ENCODE measurements at regions not wholly inside any gene's neighbourhood (a gene's known extent, or its start where the extent isn't known, plus 50 kb on each side); places are given as distances from the start of the nearest gene placed in this dataset.
"Not testable (repeated sequence)": the region's sequence is repeated elsewhere in the genome, so short reads cannot be mapped to it uniquely, and the experiment has no call there.

DNA sequence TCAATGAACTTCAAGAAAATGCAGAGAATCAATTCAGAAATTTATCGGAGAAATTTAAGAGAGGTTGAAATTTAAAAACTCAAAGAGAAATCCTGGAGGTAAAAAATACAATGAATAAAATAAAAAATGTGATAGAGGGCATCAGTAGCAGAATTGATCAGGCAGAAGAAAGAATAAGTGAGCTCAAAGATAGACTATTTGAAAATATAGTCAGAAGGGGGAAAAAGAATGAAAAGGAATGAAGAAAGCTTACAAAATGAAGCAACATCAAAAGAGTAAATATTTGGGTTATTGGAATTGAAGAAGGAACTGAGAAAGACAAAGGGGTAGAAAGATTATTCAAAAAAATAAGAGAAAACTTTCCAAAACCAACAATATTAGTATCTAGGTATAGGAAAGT is 291.4 kb downstream of the SH2D4B start:
- no peak for DNase-seq (ENCODE audit: low read depth, low spot score)

DNA sequence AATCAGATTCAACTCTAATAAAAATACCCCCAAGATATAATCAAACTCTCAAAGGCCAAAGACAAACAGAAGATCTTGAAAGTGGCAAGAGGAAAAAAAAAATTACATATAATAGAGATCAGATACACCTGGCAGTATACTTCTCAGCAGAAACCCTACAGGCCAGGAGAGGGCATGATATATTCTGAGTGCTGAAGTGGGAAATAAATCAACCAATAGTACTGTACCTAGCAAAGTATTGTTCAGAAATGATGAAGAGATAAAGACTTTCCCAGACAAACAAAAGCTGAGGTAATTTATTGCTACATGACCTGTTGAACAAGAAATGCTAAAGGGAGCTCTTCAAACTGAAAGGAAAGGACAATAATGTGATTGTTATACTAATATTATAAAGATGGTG is 291.9 kb downstream of the SH2D4B start:
- no peak for DNase-seq (ENCODE audit: low read depth, low spot score)
- H3K4me3 ChIP-seq (ENCODE audit: low read length): no peak overlapping the region

More for the DNA sequence above, 291.4 kb downstream of the SH2D4B start:
- no peak overlapping the region for H3K4me3 ChIP-seq (ENCODE audit: low read length)

- not testable (repeated sequence) for DNase-seq (ENCODE audit: low read depth, low spot score); H3K4me3 ChIP-seq (ENCODE audit: low read length)
Observed at GRCh38 chr10:80832693-80833092, 295.0 kb downstream of the SH2D4B start.

DNA sequence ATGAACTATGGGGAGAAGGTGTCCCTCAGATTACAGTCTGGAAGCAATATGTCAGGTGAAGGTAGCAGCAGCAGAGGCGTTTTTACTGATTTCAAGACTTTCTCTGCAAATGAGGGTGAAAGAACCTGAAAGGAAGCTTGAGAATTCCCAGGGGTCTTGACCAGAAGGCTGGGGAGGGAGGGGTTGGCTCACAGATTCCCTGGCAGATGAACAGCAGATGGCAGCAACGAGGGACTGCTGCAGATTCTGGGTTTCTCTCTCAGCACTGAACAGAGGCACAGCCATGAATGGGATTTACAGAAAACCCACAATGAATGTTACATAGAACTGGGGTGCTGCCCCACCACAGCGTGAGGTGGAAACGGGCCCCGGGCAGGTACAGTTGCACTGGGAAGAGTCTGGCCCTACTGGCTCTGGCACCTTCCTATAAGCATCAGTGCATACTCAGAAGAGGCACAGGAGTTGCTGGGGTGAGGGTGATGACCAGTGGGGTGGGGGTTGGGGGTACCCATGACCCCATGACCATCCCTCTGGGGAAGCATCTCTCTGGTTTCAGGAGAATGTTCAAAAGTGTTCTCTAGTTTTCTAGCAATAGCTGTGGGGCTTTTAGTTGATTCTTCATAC is 317.8 kb downstream of the SH2D4B start:
- H3K4me3 ChIP-seq (ENCODE audit: low read length): no peak overlapping the region
- peak; percentile 1 for DNase-seq (ENCODE audit: low read depth, low spot score)

DNA sequence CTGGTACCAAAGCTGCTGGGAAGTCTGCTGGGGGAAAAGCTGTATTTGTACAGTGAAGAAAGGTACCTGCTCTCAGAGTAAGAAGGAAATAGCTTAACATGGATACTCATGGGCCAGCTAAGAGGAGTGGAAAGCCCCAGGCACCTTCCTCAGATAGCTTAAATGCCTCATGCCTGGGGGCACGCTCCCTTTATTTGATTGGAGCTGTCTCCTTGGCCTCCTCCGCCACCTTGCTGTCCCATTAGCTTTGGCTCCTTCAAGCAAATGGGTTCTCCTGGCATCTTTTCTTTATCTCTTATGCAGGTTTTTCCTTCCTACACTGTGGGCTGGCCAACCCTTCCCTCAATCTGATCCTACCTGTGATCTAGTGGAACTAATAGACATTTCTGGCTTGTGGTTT is 318.5 kb downstream of the SH2D4B start:
- DNase-seq (ENCODE audit: low read depth, low spot score): no peak
- no peak overlapping the region for H3K4me3 ChIP-seq (ENCODE audit: low read length)

- DNase-seq (ENCODE audit: low read depth, low spot score); H3K4me3 ChIP-seq (ENCODE audit: low read length): not testable (repeated sequence)
Observed at GRCh38 chr10:80859279-80859678, 321.6 kb downstream of the SH2D4B start.

GRCh38 chr10:80860719-80861118 is 323.0 kb downstream of the SH2D4B start:
- no peak overlapping the region for H3K4me3 ChIP-seq (ENCODE audit: low read length)
- no peak for DNase-seq (ENCODE audit: low read depth, low spot score)

DNA sequence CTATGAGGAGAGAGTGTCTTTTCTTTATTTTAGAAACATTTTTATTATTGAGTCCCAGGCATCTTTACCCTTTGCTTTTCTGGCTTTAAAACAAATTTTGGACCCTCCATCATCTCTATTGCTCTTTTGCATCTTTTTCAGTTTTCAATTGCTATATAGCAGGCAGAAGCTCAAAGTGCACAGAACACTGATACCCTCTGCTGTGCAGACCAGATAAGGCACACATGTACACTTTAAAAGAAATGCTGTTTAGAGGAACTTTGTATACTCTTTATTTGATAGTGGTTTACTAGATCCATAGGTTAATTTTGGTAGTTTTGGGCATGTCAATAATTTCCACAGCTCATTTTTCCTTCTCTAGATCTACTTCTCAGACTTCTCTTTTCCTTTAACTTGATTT is 324.2 kb downstream of the SH2D4B start:
- DNase-seq (ENCODE audit: low read depth, low spot score): peak; percentile 3
- no peak overlapping the region for H3K4me3 ChIP-seq (ENCODE audit: low read length)

DNA sequence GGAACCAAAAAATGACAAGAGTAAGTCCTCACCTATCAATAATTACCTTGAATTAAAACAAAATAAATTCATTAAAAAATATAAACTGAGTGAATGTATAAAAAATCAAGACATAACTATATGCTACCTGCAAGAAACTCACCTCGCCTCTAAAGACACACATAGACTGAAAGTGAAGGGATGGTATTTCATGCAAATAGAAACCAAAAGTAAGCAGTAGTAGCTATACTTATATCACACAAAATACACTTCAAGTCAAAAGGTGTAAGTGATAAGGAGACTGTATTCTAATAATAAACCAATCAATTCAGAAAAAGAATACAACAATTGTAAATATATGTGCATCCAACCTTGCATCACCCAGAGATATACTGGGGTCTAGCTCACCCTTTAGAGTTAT is 332.6 kb downstream of the SH2D4B start:
- no peak overlapping the region for H3K4me3 ChIP-seq (ENCODE audit: low read length)
- no peak for DNase-seq (ENCODE audit: low read depth, low spot score)

GRCh38 chr10:80871083-80871482 is 333.4 kb downstream of the SH2D4B start:
- no peak overlapping the region for H3K4me3 ChIP-seq (ENCODE audit: low read length)
- no peak for DNase-seq (ENCODE audit: low read depth, low spot score)

GRCh38 chr10:80878330-80878729 is 340.6 kb downstream of the SH2D4B start:
- DNase-seq (ENCODE audit: low read depth, low spot score): no peak
- H3K4me3 ChIP-seq (ENCODE audit: low read length): no peak overlapping the region

DNA sequence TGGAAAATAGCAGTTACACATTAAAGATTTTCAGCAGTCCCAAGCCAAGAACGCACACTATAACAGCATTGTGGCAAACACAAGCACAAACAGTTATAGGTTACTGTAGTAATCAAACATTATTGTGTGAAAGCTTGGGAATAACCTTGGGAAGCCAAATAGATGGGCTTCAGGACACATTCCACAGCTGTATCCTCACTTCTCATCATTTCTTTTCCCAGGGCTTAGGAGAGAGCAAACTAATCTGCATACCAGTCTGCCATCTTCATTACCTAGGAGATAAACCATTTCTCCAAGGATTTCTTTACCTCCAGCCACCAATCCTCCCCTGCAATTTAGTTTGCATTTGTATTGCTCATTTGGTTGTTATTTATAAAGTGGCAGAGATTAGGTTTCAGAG is 352.4 kb downstream of the SH2D4B start:
- H3K4me3 ChIP-seq (ENCODE audit: low read length): no peak overlapping the region
- DNase-seq (ENCODE audit: low read depth, low spot score): no peak

- DNase-seq (ENCODE audit: low read depth, low spot score): no peak
- no peak overlapping the region for H3K4me3 ChIP-seq (ENCODE audit: low read length)
Observed at GRCh38 chr10:80893256-80893655, 355.6 kb downstream of the SH2D4B start.

GRCh38 chr10:80894311-80894791 is 356.6 kb downstream of the SH2D4B start:
- DNase-seq (ENCODE audit: low read depth, low spot score): peak; percentile 6
- H3K4me3 ChIP-seq (ENCODE audit: low read length): no peak overlapping the region

- DNase-seq (ENCODE audit: low read depth, low spot score): no peak
- H3K4me3 ChIP-seq (ENCODE audit: low read length): no peak overlapping the region
Observed at GRCh38 chr10:80894797-80895467, 357.2 kb downstream of the SH2D4B start.

- no peak for DNase-seq (ENCODE audit: low read depth, low spot score)
- no peak overlapping the region for H3K4me3 ChIP-seq (ENCODE audit: low read length)
Observed at GRCh38 chr10:80896076-80896475, 358.4 kb downstream of the SH2D4B start.

- DNase-seq (ENCODE audit: low read depth, low spot score): no peak
- H3K4me3 ChIP-seq (ENCODE audit: low read length): no peak overlapping the region
Observed at GRCh38 chr10:80896959-80897358, 359.3 kb downstream of the SH2D4B start.

DNA sequence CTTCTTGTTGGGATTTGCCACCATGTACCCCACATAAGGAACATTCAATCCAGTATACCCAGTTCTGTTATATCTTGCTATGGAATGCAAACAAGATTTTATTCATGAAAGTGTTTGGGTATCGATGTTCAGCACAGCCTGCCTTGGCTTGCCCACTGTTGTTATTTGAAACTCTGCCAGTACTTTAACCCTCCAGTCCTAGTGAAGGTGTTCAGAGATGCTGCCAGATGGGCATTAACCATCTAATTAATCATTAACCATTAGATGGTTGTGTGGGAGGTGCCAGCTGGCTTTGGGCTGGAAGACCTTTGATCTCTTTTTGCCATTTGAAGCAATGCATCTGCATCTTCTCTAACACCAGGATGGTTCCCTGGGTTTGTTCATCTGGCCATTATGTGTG is 363.0 kb downstream of the SH2D4B start:
- DNase-seq (ENCODE audit: low read depth, low spot score): no peak
- no peak overlapping the region for H3K4me3 ChIP-seq (ENCODE audit: low read length)

DNA sequence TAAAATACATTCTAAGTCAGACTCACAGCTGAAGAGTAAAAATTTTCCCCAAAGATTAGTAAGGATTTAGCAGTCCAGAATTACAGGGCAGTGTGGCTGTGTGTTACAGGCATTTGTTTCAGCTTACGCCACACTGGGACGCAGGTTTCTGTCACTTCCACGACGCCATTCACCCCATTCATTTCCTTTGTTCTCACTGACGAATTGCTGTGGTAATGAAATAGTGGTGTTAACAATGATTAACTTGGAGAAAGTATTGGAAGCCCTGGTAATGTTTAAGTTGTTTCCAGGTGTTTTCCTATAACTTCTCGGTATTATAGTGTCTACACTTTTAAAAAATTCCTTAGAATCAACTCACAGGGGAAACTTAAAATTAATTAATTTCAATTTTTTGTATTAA is 370.9 kb downstream of the SH2D4B start:
- H3K4me3 ChIP-seq (ENCODE audit: low read length): no peak overlapping the region
- DNase-seq (ENCODE audit: low read depth, low spot score): no peak

GRCh38 chr10:80909254-80909653 is 371.6 kb downstream of the SH2D4B start:
- H3K4me3 ChIP-seq (ENCODE audit: low read length): no peak overlapping the region
- no peak for DNase-seq (ENCODE audit: low read depth, low spot score)

DNA sequence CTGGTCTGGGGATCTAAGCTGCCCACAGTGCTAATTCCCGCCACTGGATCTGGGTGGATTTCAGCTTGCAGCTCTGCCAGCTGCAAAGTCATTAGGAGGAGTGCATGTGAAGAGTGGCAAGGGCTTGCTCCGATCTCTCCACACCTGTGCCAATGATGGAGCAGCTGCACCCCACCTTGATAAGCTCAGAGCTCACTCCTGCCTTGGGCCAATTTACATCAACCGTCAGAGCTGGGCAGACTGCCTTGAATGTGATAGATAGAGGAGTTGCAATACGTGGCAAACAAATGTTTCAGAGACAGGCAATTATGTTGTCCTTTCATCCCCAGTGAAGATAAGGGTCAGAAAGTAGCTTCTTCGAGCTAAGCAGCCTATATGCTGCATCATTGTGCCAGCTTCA is 379.9 kb downstream of the SH2D4B start:
- H3K4me3 ChIP-seq (ENCODE audit: low read length): no peak overlapping the region
- DNase-seq (ENCODE audit: low read depth, low spot score): no peak

Data from Jurkat, Clone E6-1 (cell line).